ENCODE measurements at regions not wholly inside any gene's neighbourhood (a gene's known extent, or its start where the extent isn't known, plus 50 kb on each side); places are given as distances from the start of the nearest gene placed in this dataset.

- Histone ChIP-seq H3K9me3 (no peaks in the 10 kb centered on the region), H3K36me3 (ENCODE audit: insufficient read depth in 1 of 2, low read depth in 1 of 2) (no peaks in the 10 kb centered on the region), H3K4me3 (no peak overlapping the region), H3K27me3 (ENCODE audit: insufficient read depth in 3 of 3, low read length in 2 of 3) (no peaks in the 10 kb centered on the region), H3K27ac (no peak overlapping the region), H3K4me1 (peaks cover 16% of the 10 kb centered on the region)
- ATAC-seq: no peak
- TF ChIP-seq CTCF (IDR thresholded peaks at IDR 0.05): no peak
- intact Hi-C loops (cut with DNase I): loop anchor here in 1 of 2 donors (5.0 kb wide), 1 partner anchor 39 kb away; no protein-coding TSS in a partner anchor
- 95 to 100% (median 96%) methylated on average over 2 of the region's 2 CpGs for WGBS, 3 donors
- DNase-seq: no peak
These were observed 462.2 kb upstream of the NRP1 start for GRCh38 chr10:33796680-33797079.

DNA sequence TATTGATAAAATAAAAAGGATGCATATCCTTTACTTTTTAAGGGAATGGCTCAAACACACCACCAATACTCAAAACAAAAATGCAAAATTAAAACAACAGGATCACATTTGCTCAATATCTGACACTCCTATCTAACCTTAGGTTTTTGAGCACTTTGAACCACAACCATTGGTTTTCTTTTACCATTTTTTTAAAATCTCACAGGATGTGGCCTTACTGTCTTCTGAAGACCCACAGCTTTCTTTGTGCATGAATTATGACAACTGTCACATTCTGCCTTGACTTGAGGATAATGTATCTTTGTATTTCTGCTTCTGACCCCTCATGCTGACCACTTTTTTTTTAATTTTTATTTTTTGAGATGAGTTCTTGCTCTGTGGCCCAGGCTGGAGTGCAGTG is 461.1 kb upstream of the NRP1 start:
- H3K27me3 ChIP-seq (ENCODE audit: insufficient read depth in 3 of 3, low read length in 2 of 3): no peaks in the 10 kb centered on the region
- no peak for DNase-seq
- no peak overlapping the region for H3K4me3 ChIP-seq
- H3K9me3 ChIP-seq: no peaks in the 10 kb centered on the region
- TF ChIP-seq CTCF (IDR thresholded peaks at IDR 0.05): no peak
- ATAC-seq: no peak
- intact Hi-C loops (cut with DNase I): loop anchor here in 1 of 2 donors (5.0 kb wide), 1 partner anchor 38 kb away; no protein-coding TSS in a partner anchor
- no peak overlapping the region for H3K27ac ChIP-seq
- H3K4me1 ChIP-seq: peaks cover 11% of the 10 kb centered on the region
- no peaks in the 10 kb centered on the region for H3K36me3 ChIP-seq (ENCODE audit: insufficient read depth in 1 of 2, low read depth in 1 of 2)

DNA sequence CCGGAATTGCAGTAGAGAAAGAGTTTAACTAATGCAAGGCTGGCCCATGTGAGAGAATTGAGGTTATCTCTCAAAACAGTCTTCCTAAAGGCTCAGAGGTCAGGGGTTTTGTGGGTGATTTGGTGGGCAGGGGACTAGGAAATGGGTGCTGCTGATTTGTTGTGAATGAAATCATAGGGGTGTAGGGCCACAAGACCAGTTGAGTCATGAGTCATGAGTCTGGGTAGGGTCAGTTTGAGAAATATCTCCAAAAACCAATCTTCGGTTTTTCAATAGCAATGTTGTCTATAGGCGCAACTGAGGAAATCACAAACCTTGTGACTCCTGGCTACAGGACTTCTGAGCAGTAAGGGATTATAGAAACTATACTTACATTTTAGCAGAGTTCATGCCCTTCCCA is 460.0 kb upstream of the NRP1 start:
- no peak for ATAC-seq
- H3K9me3 ChIP-seq: no peaks in the 10 kb centered on the region
- WGBS, 3 donors: 60 to 79% (median 61%) methylated on average over 3 of the region's 3 CpGs
- intact Hi-C loops (cut with DNase I): no loop called here
- TF ChIP-seq CTCF (IDR thresholded peaks at IDR 0.05): no peak
- peaks cover 5% of the 10 kb centered on the region for H3K4me1 ChIP-seq
- H3K27ac ChIP-seq: no peak overlapping the region
- no peak for DNase-seq
- no peaks in the 10 kb centered on the region for H3K36me3 ChIP-seq (ENCODE audit: insufficient read depth in 1 of 2, low read depth in 1 of 2)
- H3K27me3 ChIP-seq (ENCODE audit: insufficient read depth in 3 of 3, low read length in 2 of 3): no peaks in the 10 kb centered on the region
- H3K4me3 ChIP-seq: no peak overlapping the region

GRCh38 chr10:33793793-33794192 is 459.3 kb upstream of the NRP1 start:
- peaks cover 5% of the 10 kb centered on the region for H3K4me1 ChIP-seq
- no peak for TF ChIP-seq CTCF (IDR thresholded peaks at IDR 0.05)
- no peak overlapping the region for H3K27ac ChIP-seq
- DNase-seq (no peak), ATAC-seq (no peak)
- intact Hi-C loops (cut with DNase I): no loop called here
- WGBS, 3 donors: 91 to 97% (median 94%) methylated on average over 2 of the region's 2 CpGs
- no peaks in the 10 kb centered on the region for H3K9me3 ChIP-seq
- no peak overlapping the region for H3K4me3 ChIP-seq
- H3K27me3 ChIP-seq (ENCODE audit: insufficient read depth in 3 of 3, low read length in 2 of 3): no peaks in the 10 kb centered on the region
- H3K36me3 ChIP-seq (ENCODE audit: insufficient read depth in 1 of 2, low read depth in 1 of 2): no peaks in the 10 kb centered on the region

- Histone ChIP-seq H3K9me3 (no peaks in the 10 kb centered on the region), H3K4me1 (peaks cover 5% of the 10 kb centered on the region), H3K4me3 (no peak overlapping the region), H3K27me3 (ENCODE audit: insufficient read depth in 3 of 3, low read length in 2 of 3) (no peaks in the 10 kb centered on the region), H3K36me3 (ENCODE audit: insufficient read depth in 1 of 2, low read depth in 1 of 2) (no peaks in the 10 kb centered on the region), H3K27ac (no peak overlapping the region)
- no peak for TF ChIP-seq CTCF (IDR thresholded peaks at IDR 0.05)
- DNase-seq (no peak), ATAC-seq (no peak)
- intact Hi-C loops (cut with DNase I): no loop called here
- WGBS, 3 donors: 30 to 47% (median 39%) methylated on average over 5 of the region's 5 CpGs
These were observed 456.8 kb upstream of the NRP1 start for GRCh38 chr10:33791272-33791660.

Measured in psoas muscle (tissue), 7 donors.